ENCODE measurements at regions not wholly inside any gene's neighbourhood (a gene's known extent, or its start where the extent isn't known, plus 50 kb on each side); places are given as distances from the start of the nearest gene placed in this dataset.

GRCh38 chr3:124674336-124674735, 55.9 kb upstream of the UMPS start:
- no peak for TF ChIP-seq CTCF (conservative IDR thresholded peaks at IDR 0.05)
- TF ChIP-seq EZH2 (IDR thresholded peaks at IDR 0.05; ENCODE audit: low read depth): no peak
